GM12892 (cell line): ENCODE measurements at regions not wholly inside any gene's neighbourhood (a gene's known extent, or its start where the extent isn't known, plus 50 kb on each side); places are given as distances from the start of the nearest gene placed in this dataset.

ENCODE experiments used
- POLR2A ChIP-seq: IDR thresholded peaks from 2 replicates; pipeline ENCODE4 v1.6.1; 2011; ENCODE audit warnings: low read depth, low read length, control low read depth
- POLR2AphosphoS5 ChIP-seq: IDR thresholded peaks from 2 replicates; pipeline ENCODE4 v1.6.1; 2011; ENCODE audit warnings: low read depth, low read length, control low read depth
- TAF1 ChIP-seq: IDR thresholded peaks from 2 replicates; pipeline ENCODE4 v1.6.1; 2011; ENCODE audit warnings: low read depth, mild to moderate bottlenecking, control low read depth, low read length, borderline replicate concordance

GRCh38 chr7:20532890-20533289 is 82.6 kb upstream of the ABCB5 start:
- TF ChIP-seq POLR2A (no peak), POLR2AphosphoS5 (no peak), TAF1 (no peak)
